ENCODE measurements at regions not wholly inside any gene's neighbourhood (a gene's known extent, or its start where the extent isn't known, plus 50 kb on each side); places are given as distances from the start of the nearest gene placed in this dataset.

DNA sequence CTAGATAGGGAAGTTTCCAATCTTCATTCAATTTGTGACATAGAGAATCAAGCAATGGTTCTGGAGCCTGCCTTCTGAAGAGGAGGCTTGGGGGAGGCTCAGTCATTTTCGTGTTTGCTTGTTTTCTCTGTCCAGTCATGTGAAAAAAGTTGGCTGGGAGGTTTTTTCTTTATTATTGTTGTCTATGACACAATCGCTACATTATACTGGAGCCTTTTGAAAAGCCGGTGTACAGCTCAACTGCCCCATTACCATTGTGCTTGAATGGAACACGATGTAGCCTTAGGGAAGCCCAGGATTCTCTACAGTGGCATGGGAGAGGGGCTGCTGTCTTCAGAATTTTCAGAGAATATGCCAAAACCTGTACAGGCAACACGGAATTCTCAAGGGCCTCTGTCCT is 57.9 kb upstream of the NCAM1 start:
- no peaks in the 10 kb centered on the region for H3K36me3 ChIP-seq
- WGBS, 4 donors: 72 to 78% (median 75%) methylated on average over 5 of the region's 5 CpGs
- no peak for TF ChIP-seq POLR2A (IDR thresholded peaks at IDR 0.05)
- TF ChIP-seq, protein P1, sequence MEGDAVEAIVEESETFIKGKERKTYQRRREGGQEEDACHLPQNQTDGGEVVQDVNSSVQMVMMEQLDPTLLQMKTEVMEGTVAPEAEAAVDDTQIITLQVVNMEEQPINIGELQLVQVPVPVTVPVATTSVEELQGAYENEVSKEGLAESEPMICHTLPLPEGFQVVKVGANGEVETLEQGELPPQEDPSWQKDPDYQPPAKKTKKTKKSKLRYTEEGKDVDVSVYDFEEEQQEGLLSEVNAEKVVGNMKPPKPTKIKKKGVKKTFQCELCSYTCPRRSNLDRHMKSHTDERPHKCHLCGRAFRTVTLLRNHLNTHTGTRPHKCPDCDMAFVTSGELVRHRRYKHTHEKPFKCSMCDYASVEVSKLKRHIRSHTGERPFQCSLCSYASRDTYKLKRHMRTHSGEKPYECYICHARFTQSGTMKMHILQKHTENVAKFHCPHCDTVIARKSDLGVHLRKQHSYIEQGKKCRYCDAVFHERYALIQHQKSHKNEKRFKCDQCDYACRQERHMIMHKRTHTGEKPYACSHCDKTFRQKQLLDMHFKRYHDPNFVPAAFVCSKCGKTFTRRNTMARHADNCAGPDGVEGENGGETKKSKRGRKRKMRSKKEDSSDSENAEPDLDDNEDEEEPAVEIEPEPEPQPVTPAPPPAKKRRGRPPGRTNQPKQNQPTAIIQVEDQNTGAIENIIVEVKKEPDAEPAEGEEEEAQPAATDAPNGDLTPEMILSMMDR (IDR thresholded peaks at IDR 0.05): no peak
- H3K4me3 ChIP-seq: no peak overlapping the region
- intact Hi-C loops (cut with DNase I): no loop called here
- H3K9me3 ChIP-seq: no peaks in the 10 kb centered on the region
- no peak overlapping the region for H3K27ac ChIP-seq
- DNase-seq (no peak), ATAC-seq (no peak)
- no peaks in the 10 kb centered on the region for H3K27me3 ChIP-seq
- peaks cover 0 to 18% (median 6%) of the 10 kb centered on the region in 12 donors for H3K4me1 ChIP-seq

DNA sequence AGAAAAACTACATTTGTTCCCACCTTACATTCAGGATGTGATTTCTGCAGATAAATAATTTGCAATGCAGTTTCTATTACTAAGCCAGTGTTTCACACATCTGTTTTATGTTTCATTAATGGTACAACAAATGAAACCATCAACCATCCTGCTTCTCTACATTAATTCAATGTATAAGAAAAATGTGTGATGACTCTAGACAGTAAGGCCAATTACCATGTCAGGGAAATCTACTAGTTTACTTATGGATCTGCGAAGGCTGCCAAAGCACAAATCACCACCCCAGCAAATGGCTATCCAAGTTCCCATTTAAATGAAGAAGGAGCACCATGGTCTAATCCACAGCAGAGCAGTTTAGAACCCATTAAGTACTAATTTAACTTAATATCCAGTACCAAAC is 50.1 kb upstream of the NCAM1 start:
- H3K27ac ChIP-seq: no peak overlapping the region
- peaks cover 0 to 5% (median 0%) of the 10 kb centered on the region in 12 donors for H3K4me1 ChIP-seq
- TF ChIP-seq, protein P1 (IDR thresholded peaks at IDR 0.05): no peak
- no peak for TF ChIP-seq POLR2A (IDR thresholded peaks at IDR 0.05)
- DNase-seq (no peak), ATAC-seq (no peak)
- no peak overlapping the region for H3K4me3 ChIP-seq
- no peaks in the 10 kb centered on the region for H3K27me3 ChIP-seq
- no peaks in the 10 kb centered on the region for H3K36me3 ChIP-seq
- WGBS, 4 donors: 91 to 100% (median 95%) methylated on average over 1 of the region's 1 CpG
- H3K9me3 ChIP-seq: no peaks in the 10 kb centered on the region
- intact Hi-C loops (cut with DNase I): no loop called here
